GM12865 (cell line): ENCODE measurements at regions not wholly inside any gene's neighbourhood (a gene's known extent, or its start where the extent isn't known, plus 50 kb on each side); places are given as distances from the start of the nearest gene placed in this dataset.
"Not testable (repeated sequence)": the region's sequence is repeated elsewhere in the genome, so short reads cannot be mapped to it uniquely, and the experiment has no call there.

Experiments
- DNase-seq: peaks from one replicate; pipeline ENCODE4 v3.0.0; 2010; ENCODE audit warnings: low read depth
- H3K4me3 ChIP-seq: 2 replicates; pipeline ENCODE4 v1.5.1; 2011; ENCODE audit warnings: mild to moderate bottlenecking, low read depth, low read length, control low read depth
- CTCF ChIP-seq: IDR thresholded peaks from 2 replicates; pipeline ENCODE4 v1.5.1; 2011; ENCODE audit warnings: low read length, control low read depth, low read depth, inconsistent platforms; ENCODE audit not compliant: insufficient read depth; ENCODE audit errors: missing control alignments

GRCh38 chr7:145478541-145478940 lies 638.1 kb upstream of the CNTNAP2 start:
- no peak for DNase-seq

GRCh38 chr7:145474009-145474686 lies 638.3 kb upstream of the TPK1 start:
- DNase-seq: no peak
- H3K4me3 ChIP-seq: no peak overlapping the region
- no peak for TF ChIP-seq CTCF

More at GRCh38 chr7:145478541-145478940, 638.1 kb upstream of the CNTNAP2 start:
- H3K4me3 ChIP-seq: no peak overlapping the region
- no peak for TF ChIP-seq CTCF

- no peak overlapping the region for H3K4me3 ChIP-seq
- TF ChIP-seq CTCF: no peak
- no peak for DNase-seq
Measured at GRCh38 chr7:145471883-145472282, 636.0 kb upstream of the TPK1 start.

GRCh38 chr7:145464287-145464686 lies 628.4 kb upstream of the TPK1 start:
- no peak for TF ChIP-seq CTCF
- no peak for DNase-seq
- no peak overlapping the region for H3K4me3 ChIP-seq

- TF ChIP-seq CTCF: no peak
- DNase-seq: no peak
- no peak overlapping the region for H3K4me3 ChIP-seq
Measured at GRCh38 chr7:145462463-145462862, 626.6 kb upstream of the TPK1 start.

GRCh38 chr7:145434811-145435210 lies 599.0 kb upstream of the TPK1 start:
- no peak for DNase-seq
- no peak for TF ChIP-seq CTCF
- H3K4me3 ChIP-seq: no peak overlapping the region

GRCh38 chr7:145431834-145432233 lies 596.0 kb upstream of the TPK1 start:
- no peak for TF ChIP-seq CTCF

GRCh38 chr7:145418481-145418880 lies 582.6 kb upstream of the TPK1 start:
- not testable (repeated sequence) for DNase-seq, H3K4me3 ChIP-seq

More at GRCh38 chr7:145431834-145432233, 596.0 kb upstream of the TPK1 start:
- no peak for DNase-seq
- no peak overlapping the region for H3K4me3 ChIP-seq
